ENCODE measurements at regions not wholly inside any gene's neighbourhood (a gene's known extent, or its start where the extent isn't known, plus 50 kb on each side); places are given as distances from the start of the nearest gene placed in this dataset.

DNA sequence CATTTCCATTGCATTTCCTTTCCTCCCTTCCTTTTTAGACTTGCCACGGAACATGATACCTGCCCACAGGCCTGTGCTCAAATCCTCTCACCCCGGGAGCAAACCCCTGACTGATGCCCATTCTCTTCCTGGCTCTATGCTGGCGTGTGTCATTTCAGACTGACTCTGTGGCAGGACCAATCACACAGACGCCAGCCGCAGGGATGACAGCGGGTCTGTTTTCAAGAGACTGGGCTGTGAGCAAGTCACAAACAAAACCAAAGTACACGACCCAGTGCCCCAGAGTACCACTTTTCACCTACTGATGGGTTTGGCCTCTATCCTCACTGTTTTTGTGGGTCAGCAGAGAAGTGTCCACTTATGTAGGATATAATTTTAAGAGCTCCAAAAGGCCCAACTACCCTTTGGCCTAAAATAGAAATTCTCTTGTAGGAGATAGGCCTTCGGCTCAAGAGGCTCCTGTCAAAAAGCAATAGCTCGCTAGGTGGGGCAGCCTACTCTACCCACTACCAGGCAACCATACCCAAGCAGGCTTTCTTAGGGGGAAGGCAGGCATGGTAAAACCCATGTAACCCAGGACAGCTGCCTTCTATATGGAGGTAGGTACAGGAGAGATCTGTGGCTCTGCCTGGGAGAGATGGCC, 215.7 kb downstream of the CDC5L start:
- no peak for TF ChIP-seq YY1 (IDR thresholded peaks at IDR 0.05; ENCODE audit: low read depth)
- TF ChIP-seq, protein P1, sequence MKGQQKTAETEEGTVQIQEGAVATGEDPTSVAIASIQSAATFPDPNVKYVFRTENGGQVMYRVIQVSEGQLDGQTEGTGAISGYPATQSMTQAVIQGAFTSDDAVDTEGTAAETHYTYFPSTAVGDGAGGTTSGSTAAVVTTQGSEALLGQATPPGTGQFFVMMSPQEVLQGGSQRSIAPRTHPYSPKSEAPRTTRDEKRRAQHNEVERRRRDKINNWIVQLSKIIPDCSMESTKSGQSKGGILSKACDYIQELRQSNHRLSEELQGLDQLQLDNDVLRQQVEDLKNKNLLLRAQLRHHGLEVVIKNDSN (IDR thresholded peaks at IDR 0.05): no peak
- TF ChIP-seq FOXM1 (IDR thresholded peaks at IDR 0.05; ENCODE audit: borderline replicate concordance, low read depth): no peak
- TF ChIP-seq, protein P2, sequence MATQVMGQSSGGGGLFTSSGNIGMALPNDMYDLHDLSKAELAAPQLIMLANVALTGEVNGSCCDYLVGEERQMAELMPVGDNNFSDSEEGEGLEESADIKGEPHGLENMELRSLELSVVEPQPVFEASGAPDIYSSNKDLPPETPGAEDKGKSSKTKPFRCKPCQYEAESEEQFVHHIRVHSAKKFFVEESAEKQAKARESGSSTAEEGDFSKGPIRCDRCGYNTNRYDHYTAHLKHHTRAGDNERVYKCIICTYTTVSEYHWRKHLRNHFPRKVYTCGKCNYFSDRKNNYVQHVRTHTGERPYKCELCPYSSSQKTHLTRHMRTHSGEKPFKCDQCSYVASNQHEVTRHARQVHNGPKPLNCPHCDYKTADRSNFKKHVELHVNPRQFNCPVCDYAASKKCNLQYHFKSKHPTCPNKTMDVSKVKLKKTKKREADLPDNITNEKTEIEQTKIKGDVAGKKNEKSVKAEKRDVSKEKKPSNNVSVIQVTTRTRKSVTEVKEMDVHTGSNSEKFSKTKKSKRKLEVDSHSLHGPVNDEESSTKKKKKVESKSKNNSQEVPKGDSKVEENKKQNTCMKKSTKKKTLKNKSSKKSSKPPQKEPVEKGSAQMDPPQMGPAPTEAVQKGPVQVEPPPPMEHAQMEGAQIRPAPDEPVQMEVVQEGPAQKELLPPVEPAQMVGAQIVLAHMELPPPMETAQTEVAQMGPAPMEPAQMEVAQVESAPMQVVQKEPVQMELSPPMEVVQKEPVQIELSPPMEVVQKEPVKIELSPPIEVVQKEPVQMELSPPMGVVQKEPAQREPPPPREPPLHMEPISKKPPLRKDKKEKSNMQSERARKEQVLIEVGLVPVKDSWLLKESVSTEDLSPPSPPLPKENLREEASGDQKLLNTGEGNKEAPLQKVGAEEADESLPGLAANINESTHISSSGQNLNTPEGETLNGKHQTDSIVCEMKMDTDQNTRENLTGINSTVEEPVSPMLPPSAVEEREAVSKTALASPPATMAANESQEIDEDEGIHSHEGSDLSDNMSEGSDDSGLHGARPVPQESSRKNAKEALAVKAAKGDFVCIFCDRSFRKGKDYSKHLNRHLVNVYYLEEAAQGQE (IDR thresholded peaks at IDR 0.05; ENCODE audit: low read depth): no peak
- TF ChIP-seq, protein P3, sequence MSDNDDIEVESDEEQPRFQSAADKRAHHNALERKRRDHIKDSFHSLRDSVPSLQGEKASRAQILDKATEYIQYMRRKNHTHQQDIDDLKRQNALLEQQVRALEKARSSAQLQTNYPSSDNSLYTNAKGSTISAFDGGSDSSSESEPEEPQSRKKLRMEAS (IDR thresholded peaks at IDR 0.05): no peak
- no peak for TF ChIP-seq CEBPB (IDR thresholded peaks at IDR 0.05)
- TF ChIP-seq RAD21 (IDR thresholded peaks at IDR 0.05; ENCODE audit: low read depth): no peak

DNA sequence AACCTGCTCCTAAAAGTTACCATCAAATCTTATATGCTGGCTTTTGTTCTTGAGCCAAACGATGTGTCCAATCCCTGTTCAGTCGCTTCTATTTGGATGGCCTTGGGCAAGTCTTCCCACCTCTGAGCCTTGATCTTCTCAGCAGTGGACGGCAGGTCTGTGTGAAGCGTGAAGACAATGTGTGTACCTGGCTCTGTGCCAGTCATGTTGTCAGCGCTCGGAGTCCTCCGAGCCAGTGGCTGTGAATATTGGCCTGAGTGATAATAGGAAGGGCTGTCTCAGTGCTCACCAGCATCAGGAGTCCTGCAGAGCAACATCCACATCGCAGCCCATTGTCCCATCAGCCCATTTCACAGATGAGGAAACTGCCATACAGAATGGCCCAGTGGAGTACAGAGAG, 219.0 kb downstream of the CDC5L start:
- TF ChIP-seq YY1 (IDR thresholded peaks at IDR 0.05; ENCODE audit: low read depth) (no peak), EGR1 (IDR thresholded peaks at IDR 0.05) (no peak), NFIC (IDR thresholded peaks at IDR 0.05) (no peak)
- TF ChIP-seq, protein P1 (IDR thresholded peaks at IDR 0.05): no peak

DNA sequence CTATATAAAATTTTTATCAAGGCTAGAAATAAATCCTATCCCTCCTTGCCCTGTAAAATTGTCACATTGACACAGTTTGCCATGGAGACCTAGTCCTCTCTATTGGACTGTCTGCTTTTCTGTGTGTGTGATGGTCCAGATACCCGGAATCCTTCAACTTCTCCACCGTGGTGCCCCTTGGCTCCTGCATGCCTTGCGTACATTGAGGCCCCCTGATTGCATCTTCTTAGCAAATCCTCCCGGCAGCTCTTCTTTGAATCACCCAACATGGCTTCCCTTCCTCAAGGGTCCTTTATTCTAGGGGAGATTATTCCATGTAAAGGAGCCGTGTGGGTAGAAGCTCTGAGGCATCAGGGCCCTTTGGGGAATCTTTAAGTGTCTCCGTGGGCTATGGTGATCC, 219.5 kb downstream of the CDC5L start:
- TF ChIP-seq YY1 (IDR thresholded peaks at IDR 0.05; ENCODE audit: low read depth) (no peak), NFIC (IDR thresholded peaks at IDR 0.05) (no peak), TCF12 (IDR thresholded peaks at IDR 0.05; ENCODE audit: low read depth) (no peak), CEBPB (IDR thresholded peaks at IDR 0.05) (no peak), EP300 (IDR thresholded peaks at IDR 0.05; ENCODE audit: borderline replicate concordance) (no peak), FOXM1 (IDR thresholded peaks at IDR 0.05; ENCODE audit: borderline replicate concordance, low read depth) (no peak), RAD21 (IDR thresholded peaks at IDR 0.05; ENCODE audit: low read depth) (no peak), EGR1 (IDR thresholded peaks at IDR 0.05) (no peak), ZBTB7A (IDR thresholded peaks at IDR 0.05; ENCODE audit: low read depth) (no peak)
- TF ChIP-seq, protein P2 (IDR thresholded peaks at IDR 0.05; ENCODE audit: low read depth): no peak

DNA sequence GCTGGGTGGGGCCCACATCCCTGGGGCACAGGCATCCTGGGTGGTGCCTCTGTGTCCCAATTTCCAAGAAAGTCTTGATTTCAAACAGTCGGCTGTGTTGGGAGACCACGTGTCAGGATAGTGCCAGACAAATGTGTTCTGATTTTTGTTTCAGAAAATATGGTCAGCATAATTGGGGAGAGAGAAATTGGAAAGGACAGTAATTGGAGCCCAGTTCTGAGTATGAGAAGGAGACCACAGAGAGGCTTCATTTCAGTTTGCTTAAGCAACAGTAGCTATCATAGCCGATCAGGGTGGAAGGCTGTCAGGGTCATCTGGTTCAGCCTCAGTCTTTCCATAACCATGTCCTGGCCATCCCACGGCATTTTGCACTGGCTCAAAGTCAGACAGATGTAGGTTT, 220.7 kb downstream of the CDC5L start:
- TF ChIP-seq TCF12 (IDR thresholded peaks at IDR 0.05; ENCODE audit: low read depth): no peak
- no peak for TF ChIP-seq FOXM1 (IDR thresholded peaks at IDR 0.05; ENCODE audit: borderline replicate concordance, low read depth)
- no peak for TF ChIP-seq CEBPB (IDR thresholded peaks at IDR 0.05)
- TF ChIP-seq NFIC (IDR thresholded peaks at IDR 0.05): no peak
- TF ChIP-seq TEAD4 (IDR thresholded peaks at IDR 0.05): no peak
- TF ChIP-seq, protein P3 (IDR thresholded peaks at IDR 0.05): no peak
- TF ChIP-seq, protein P1 (IDR thresholded peaks at IDR 0.05): no peak
- TF ChIP-seq CREB1 (IDR thresholded peaks at IDR 0.05; ENCODE audit: low read depth): no peak
- TF ChIP-seq YY1 (IDR thresholded peaks at IDR 0.05; ENCODE audit: low read depth): no peak
- TF ChIP-seq TAF1 (IDR thresholded peaks at IDR 0.05; ENCODE audit: low read depth): no peak
- TF ChIP-seq, protein P2 (IDR thresholded peaks at IDR 0.05; ENCODE audit: low read depth): no peak
- TF ChIP-seq EGR1 (IDR thresholded peaks at IDR 0.05): no peak
- no peak for TF ChIP-seq RAD21 (IDR thresholded peaks at IDR 0.05; ENCODE audit: low read depth)
- no peak for TF ChIP-seq ZBTB7A (IDR thresholded peaks at IDR 0.05; ENCODE audit: low read depth)
- TF ChIP-seq EP300 (IDR thresholded peaks at IDR 0.05; ENCODE audit: borderline replicate concordance): no peak
